Thyroid gland (tissue), 4 donors: ENCODE measurements at regions not wholly inside any gene's neighbourhood (a gene's known extent, or its start where the extent isn't known, plus 50 kb on each side); places are given as distances from the start of the nearest gene placed in this dataset.

ENCODE experiments used
- DNase-seq, 2 donors: peaks; one replicate each; pipeline ENCODE4 v3.0.0-alpha.2; 2019
- H3K27ac ChIP-seq, 3 donors: fragments of 200-600 bp; sonication (generic); 1 replicate in 2 of 3; 2 replicates in 1 of 3; pipeline ENCODE4 v1.5.1; 2016 to 2019; ENCODE audit warnings: mild to moderate bottlenecking in 1 of 3, moderate library complexity in 1 of 3
- H3K27me3 ChIP-seq: fragments of 200-600 bp; sonication (generic); one replicate; pipeline ENCODE4 v1.5.1; 2019
- H3K36me3 ChIP-seq, 2 donors: fragments of 200-600 bp; sonication (generic); one replicate each; pipeline ENCODE4 v1.5.1; 2016 to 2019
- H3K4me1 ChIP-seq, 2 donors: fragments of 200-600 bp; sonication (generic); one replicate each; pipeline ENCODE4 v1.5.1; 2017 to 2019
- H3K4me3 ChIP-seq, 3 donors: fragments of 200-600 bp; sonication (generic); replicated peaks in 1 of 3; 1 replicate in 2 of 3; 2 replicates in 1 of 3; pipeline ENCODE4 v1.5.1; 2016; ENCODE audit warnings: mild to moderate bottlenecking in 1 of 3
- H3K9me3 ChIP-seq: fragments of 200-600 bp; sonication (generic); one replicate; pipeline ENCODE4 v1.5.1; 2017
- POLR2A ChIP-seq, 2 donors: fragments of 450-650 bp; IDR thresholded peaks; one replicate each; pipeline ENCODE4 v1.6.1; 2017; ENCODE audit warnings: antibody characterized with exemption in 2 of 2, mild to moderate bottlenecking in 2 of 2, moderate library complexity in 1 of 2
- WGBS, 2 donors: methylation state at CpG; one replicate each; pipeline ENCODE4 v1.1.5; 2017; 5-methylcytosine and 5-hydroxymethylcytosine counted together
- intact Hi-C: fragments of 100-400 bp; cut with DNase I; formaldehyde crosslinking; loops from one replicate; pipeline ENCODE4 v1.15.1; 2023
- TF ChIP-seq, protein P1 (sequence below), 6 experiments: fragments of 200-600 bp in 3 of 6; fragments of 450-650 bp in 3 of 6; sonication (generic) in 3 of 6; IDR thresholded peaks; one replicate each; pipeline ENCODE4 v1.5.1; 2016 to 2019; ENCODE audit warnings: antibody characterized with exemption in 6 of 6, mild to moderate bottlenecking in 2 of 6, inconsistent platforms in 1 of 6, moderate library complexity in 1 of 6

GRCh38 chr5:145682197-145682899 is 152.8 kb downstream of the PRELID2 start:
- intact Hi-C loops: loop anchor here (10.0 kb wide), 2 partner anchors 142 to 372 kb away; no protein-coding TSS in a partner anchor
- TF ChIP-seq POLR2A (IDR thresholded peaks at IDR 0.05): no peak
- TF ChIP-seq, protein P1, sequence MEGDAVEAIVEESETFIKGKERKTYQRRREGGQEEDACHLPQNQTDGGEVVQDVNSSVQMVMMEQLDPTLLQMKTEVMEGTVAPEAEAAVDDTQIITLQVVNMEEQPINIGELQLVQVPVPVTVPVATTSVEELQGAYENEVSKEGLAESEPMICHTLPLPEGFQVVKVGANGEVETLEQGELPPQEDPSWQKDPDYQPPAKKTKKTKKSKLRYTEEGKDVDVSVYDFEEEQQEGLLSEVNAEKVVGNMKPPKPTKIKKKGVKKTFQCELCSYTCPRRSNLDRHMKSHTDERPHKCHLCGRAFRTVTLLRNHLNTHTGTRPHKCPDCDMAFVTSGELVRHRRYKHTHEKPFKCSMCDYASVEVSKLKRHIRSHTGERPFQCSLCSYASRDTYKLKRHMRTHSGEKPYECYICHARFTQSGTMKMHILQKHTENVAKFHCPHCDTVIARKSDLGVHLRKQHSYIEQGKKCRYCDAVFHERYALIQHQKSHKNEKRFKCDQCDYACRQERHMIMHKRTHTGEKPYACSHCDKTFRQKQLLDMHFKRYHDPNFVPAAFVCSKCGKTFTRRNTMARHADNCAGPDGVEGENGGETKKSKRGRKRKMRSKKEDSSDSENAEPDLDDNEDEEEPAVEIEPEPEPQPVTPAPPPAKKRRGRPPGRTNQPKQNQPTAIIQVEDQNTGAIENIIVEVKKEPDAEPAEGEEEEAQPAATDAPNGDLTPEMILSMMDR (IDR thresholded peaks at IDR 0.05): no peak
- H3K27me3 ChIP-seq: no peaks in the 10 kb centered on the region
- H3K4me3 ChIP-seq: no peak overlapping the region
- no peak overlapping the region for H3K27ac ChIP-seq
- H3K9me3 ChIP-seq: no peaks in the 10 kb centered on the region
- no peak for DNase-seq
- H3K4me1 ChIP-seq: peaks cover 0 to 7% of the 10 kb centered on the region in 2 donors
- 83 to 85% methylated on average over 8 of the region's 8 CpGs for WGBS, 2 donors
- H3K36me3 ChIP-seq: no peaks in the 10 kb centered on the region

DNA sequence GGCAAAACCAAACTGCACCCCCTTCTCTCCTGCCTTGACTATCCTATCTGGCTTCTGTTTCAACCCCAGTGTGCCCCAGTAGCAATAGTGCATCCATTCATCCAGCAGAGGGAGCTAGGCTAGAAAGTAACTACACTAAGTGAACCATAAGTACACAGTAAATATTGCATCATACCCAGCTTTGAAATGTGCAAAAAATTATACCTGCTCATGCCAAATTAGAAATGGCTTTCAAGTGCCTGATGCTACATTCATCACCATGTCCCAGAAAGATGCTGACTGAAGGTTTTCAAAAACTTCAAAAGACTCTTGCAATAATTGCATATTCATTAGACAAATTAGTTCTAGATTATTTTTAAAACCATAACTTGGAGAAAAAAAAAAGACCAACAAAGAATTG is 153.5 kb downstream of the PRELID2 start:
- intact Hi-C loops: loop anchor here (10.0 kb wide), 2 partner anchors 143 to 373 kb away; no protein-coding TSS in a partner anchor
- H3K9me3 ChIP-seq: no peaks in the 10 kb centered on the region
- DNase-seq: peak; percentile 50 to 51

GRCh38 chr5:145681216-145681615 is 153.9 kb downstream of the PRELID2 start:
- TF ChIP-seq, protein P1 (IDR thresholded peaks at IDR 0.05): no peak
- TF ChIP-seq POLR2A (IDR thresholded peaks at IDR 0.05): no peak
- intact Hi-C loops: loop anchor here (10.0 kb wide), 2 partner anchors 144 to 374 kb away; no protein-coding TSS in a partner anchor
- H3K4me1 ChIP-seq: peaks cover 0 to 7% of the 10 kb centered on the region in 2 donors
- H3K9me3 ChIP-seq: no peaks in the 10 kb centered on the region
- no peak for DNase-seq
- no peaks in the 10 kb centered on the region for H3K36me3 ChIP-seq
- H3K27me3 ChIP-seq: no peaks in the 10 kb centered on the region
- no peak overlapping the region for H3K27ac ChIP-seq
- H3K4me3 ChIP-seq: no peak overlapping the region
- WGBS, 2 donors: 86 to 88% methylated on average over 1 of the region's 1 CpG

More for the DNA sequence above, 153.5 kb downstream of the PRELID2 start:
- Histone ChIP-seq H3K27ac (no peak overlapping the region), H3K36me3 (no peaks in the 10 kb centered on the region), H3K4me1 (peaks cover 0 to 7% of the 10 kb centered on the region in 2 donors), H3K27me3 (no peaks in the 10 kb centered on the region), H3K4me3 (no peak overlapping the region)
- TF ChIP-seq, protein P1 (IDR thresholded peaks at IDR 0.05): peak; percentile 25 to 82 (median 74)
- no peak for TF ChIP-seq POLR2A (IDR thresholded peaks at IDR 0.05)

GRCh38 chr5:145680767-145681166 is 154.4 kb downstream of the PRELID2 start:
- intact Hi-C loops: loop anchor here (10.0 kb wide), 2 partner anchors 144 to 374 kb away; no protein-coding TSS in a partner anchor
- Histone ChIP-seq H3K4me1 (peaks cover 0 to 7% of the 10 kb centered on the region in 2 donors), H3K27me3 (no peaks in the 10 kb centered on the region), H3K4me3 (no peak overlapping the region), H3K27ac (no peak overlapping the region), H3K9me3 (no peaks in the 10 kb centered on the region), H3K36me3 (no peaks in the 10 kb centered on the region)
- DNase-seq: no peak
- TF ChIP-seq, protein P1 (IDR thresholded peaks at IDR 0.05): no peak
- TF ChIP-seq POLR2A (IDR thresholded peaks at IDR 0.05): no peak
- WGBS, 2 donors: 65 to 70% methylated on average over 7 of the region's 7 CpGs

GRCh38 chr5:145680169-145680568 is 155.0 kb downstream of the PRELID2 start:
- H3K36me3 ChIP-seq: no peaks in the 10 kb centered on the region
- no peaks in the 10 kb centered on the region for H3K27me3 ChIP-seq
- peaks cover 0 to 7% of the 10 kb centered on the region in 2 donors for H3K4me1 ChIP-seq
- no peak overlapping the region for H3K27ac ChIP-seq
- H3K9me3 ChIP-seq: no peaks in the 10 kb centered on the region
- TF ChIP-seq, protein P1 (IDR thresholded peaks at IDR 0.05): no peak
- TF ChIP-seq POLR2A (IDR thresholded peaks at IDR 0.05): no peak
- no peak for DNase-seq
- intact Hi-C loops: loop anchor here (10.0 kb wide), 2 partner anchors 145 to 375 kb away; no protein-coding TSS in a partner anchor
- no peak overlapping the region for H3K4me3 ChIP-seq
